ENCODE measurements at regions not wholly inside any gene's neighbourhood (a gene's known extent, or its start where the extent isn't known, plus 50 kb on each side); places are given as distances from the start of the nearest gene placed in this dataset.

DNA sequence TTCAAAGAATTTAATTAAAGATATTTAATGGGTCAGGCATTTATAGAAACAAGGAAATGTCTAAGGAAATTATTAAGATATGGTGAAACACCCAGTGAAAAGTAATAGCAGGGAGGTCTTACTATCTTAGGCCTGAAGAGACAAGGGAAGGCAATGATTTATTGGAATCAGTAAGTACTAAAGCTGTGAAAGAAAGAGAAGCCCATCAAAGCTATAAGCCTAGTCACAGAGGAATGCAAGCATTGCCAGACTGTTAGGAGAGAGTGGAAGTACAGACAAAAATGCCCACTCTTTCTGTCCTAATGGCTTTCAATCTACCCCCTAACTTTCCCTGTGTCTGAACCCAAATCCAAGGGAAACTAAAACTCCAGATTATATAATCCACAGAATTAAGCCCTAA, 69.2 kb upstream of the PIK3C2G start:
- TF ChIP-seq, protein P1, sequence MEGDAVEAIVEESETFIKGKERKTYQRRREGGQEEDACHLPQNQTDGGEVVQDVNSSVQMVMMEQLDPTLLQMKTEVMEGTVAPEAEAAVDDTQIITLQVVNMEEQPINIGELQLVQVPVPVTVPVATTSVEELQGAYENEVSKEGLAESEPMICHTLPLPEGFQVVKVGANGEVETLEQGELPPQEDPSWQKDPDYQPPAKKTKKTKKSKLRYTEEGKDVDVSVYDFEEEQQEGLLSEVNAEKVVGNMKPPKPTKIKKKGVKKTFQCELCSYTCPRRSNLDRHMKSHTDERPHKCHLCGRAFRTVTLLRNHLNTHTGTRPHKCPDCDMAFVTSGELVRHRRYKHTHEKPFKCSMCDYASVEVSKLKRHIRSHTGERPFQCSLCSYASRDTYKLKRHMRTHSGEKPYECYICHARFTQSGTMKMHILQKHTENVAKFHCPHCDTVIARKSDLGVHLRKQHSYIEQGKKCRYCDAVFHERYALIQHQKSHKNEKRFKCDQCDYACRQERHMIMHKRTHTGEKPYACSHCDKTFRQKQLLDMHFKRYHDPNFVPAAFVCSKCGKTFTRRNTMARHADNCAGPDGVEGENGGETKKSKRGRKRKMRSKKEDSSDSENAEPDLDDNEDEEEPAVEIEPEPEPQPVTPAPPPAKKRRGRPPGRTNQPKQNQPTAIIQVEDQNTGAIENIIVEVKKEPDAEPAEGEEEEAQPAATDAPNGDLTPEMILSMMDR (IDR thresholded peaks at IDR 0.05), result no peak
- no peak for TF ChIP-seq POLR2AphosphoS5 (IDR thresholded peaks at IDR 0.05)

Data from prostate gland (tissue), 2 donors.